ENCODE measurements at regions not wholly inside any gene's neighbourhood (a gene's known extent, or its start where the extent isn't known, plus 50 kb on each side); places are given as distances from the start of the nearest gene placed in this dataset.

DNA sequence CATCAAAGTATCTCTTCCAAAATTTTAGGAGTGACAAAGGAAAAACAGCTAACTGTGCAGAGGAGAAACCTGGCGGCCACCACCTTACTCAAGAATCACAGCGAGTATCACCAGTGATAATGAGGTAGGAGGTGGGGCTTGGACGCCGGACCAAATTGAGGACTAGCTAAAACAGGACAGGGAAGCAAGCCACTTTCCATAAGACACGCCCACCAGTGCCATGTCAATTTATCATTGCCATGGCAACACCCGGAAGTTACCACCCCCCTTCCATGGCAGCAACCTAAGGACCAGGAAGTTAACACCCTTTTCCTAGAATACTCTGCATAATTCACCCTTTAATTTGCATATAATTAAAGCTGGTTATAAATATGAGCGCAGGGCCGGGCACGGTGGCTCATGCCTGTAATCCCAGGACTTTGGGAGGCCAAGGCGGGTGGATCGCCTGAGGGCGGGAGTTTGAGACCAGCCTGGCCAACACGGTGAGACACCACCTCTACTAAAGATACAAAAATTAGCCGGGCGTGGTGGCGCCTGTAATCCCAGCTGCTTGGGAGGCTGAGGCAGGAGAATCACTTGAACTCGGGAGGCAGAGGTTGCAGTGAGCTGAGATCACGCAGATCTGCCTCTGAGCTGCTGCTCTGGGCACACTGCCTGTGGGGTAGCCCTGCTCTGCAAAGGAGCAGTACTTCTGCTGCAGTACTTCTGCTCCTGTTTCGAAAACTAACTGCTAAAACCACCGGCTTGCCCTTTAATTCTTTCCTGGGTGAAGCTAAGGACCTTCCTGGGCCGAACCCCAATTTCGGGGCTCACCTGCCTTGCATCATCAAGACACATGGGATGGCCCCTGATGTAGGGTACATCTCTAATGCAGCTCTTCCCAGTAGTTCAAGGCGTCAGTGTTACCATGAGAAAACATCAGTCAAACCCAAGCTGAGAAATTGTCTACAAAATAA lies 116.7 kb downstream of the HMX1 start:
- TF ChIP-seq POLR2A (IDR thresholded peaks at IDR 0.05) = no peak
- TF ChIP-seq, protein P1, sequence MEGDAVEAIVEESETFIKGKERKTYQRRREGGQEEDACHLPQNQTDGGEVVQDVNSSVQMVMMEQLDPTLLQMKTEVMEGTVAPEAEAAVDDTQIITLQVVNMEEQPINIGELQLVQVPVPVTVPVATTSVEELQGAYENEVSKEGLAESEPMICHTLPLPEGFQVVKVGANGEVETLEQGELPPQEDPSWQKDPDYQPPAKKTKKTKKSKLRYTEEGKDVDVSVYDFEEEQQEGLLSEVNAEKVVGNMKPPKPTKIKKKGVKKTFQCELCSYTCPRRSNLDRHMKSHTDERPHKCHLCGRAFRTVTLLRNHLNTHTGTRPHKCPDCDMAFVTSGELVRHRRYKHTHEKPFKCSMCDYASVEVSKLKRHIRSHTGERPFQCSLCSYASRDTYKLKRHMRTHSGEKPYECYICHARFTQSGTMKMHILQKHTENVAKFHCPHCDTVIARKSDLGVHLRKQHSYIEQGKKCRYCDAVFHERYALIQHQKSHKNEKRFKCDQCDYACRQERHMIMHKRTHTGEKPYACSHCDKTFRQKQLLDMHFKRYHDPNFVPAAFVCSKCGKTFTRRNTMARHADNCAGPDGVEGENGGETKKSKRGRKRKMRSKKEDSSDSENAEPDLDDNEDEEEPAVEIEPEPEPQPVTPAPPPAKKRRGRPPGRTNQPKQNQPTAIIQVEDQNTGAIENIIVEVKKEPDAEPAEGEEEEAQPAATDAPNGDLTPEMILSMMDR (IDR thresholded peaks at IDR 0.05) = no peak
- no peaks in the 10 kb centered on the region for H3K4me1 ChIP-seq
- peak in 2 of 5 donors; percentile 0 to 36 for DNase-seq
- no peaks in the 10 kb centered on the region for H3K36me3 ChIP-seq
- ATAC-seq = no peak
- intact Hi-C loops (cut with DNase I) = no loop called here
- 88 to 91% (median 90%) methylated on average over 23 of the region's 23 CpGs for WGBS, 4 donors
- H3K4me3 ChIP-seq = no peak overlapping the region
- no peak overlapping the region for H3K27ac ChIP-seq
- H3K27me3 ChIP-seq = peaks cover 0 to 3% (median 0%) of the 10 kb centered on the region in 9 donors
- H3K9me3 ChIP-seq = peaks cover 0 to 8% (median 0%) of the 10 kb centered on the region in 12 donors

DNA sequence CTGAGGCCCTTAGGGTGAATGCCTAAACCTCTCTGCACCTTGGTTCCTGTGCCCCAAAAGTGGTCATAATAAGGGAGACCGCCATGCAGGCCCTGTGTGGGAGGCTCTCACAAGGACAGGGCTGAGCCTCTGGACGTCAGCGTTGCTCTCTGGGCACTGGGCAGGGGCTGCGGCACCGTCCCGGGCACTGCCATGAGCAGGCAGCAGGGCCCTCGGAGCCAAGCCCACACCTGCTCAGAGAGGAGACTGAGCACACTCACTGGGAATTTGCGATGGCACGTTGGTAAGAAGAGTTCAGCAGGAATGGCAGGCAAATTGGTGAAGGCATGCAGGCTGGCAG lies 123.4 kb downstream of the HMX1 start:
- H3K36me3 ChIP-seq = no peaks in the 10 kb centered on the region
- ATAC-seq = no peak
- WGBS, 4 donors = 84 to 100% (median 90%) methylated on average over 2 to 9 of the region's 9 CpGs
- H3K27ac ChIP-seq = no peak overlapping the region
- peaks cover 0 to 6% (median 0%) of the 10 kb centered on the region in 12 donors for H3K9me3 ChIP-seq
- peaks cover 0 to 40% (median 4%) of the 10 kb centered on the region in 9 donors for H3K27me3 ChIP-seq
- H3K4me1 ChIP-seq = no peaks in the 10 kb centered on the region
- peak in 2 of 5 donors; percentile 1 to 28 for DNase-seq
- intact Hi-C loops (cut with DNase I) = no loop called here
- TF ChIP-seq, protein P1 (IDR thresholded peaks at IDR 0.05) = no peak
- TF ChIP-seq POLR2A (IDR thresholded peaks at IDR 0.05) = no peak
- H3K4me3 ChIP-seq = no peak overlapping the region

DNA sequence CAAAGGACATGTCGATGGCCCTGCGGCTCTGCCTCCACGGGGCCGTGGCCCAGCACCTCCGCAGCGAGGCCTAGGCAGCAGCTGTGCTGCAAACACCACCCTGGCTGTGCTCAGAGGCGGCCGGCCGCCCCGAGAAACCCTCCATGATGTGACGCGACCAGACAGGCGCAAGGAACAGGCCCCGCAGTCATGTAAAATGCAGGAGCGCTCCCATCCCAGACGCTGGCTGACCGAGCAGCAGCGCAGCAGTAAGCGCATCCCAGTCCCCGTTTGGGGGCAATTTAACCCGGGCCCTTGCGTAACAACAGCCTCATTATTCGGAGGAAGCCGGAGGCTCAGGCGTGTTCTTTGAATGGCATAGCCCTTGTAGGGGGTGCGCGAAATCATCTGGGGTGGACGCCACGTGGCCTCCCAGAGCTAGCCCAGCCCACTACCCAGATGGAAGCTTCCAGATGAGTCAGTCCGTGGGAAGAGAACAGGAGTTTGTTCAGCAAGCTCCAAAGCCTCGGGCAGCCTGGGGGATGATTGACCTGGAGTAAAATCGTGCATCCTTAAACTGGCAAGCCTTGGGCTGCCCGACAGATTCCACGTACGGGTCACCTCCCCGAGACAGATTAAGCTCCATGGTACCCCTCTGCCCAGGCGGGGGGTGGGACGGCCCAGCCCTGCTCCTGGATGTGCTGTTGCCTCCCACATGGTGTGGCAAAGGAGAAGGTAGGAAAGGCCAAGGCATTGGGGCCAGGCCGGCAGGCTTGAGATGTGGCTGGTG lies 124.0 kb downstream of the HMX1 start:
- no peak overlapping the region for H3K4me3 ChIP-seq
- peaks cover 0 to 43% (median 4%) of the 10 kb centered on the region in 9 donors for H3K27me3 ChIP-seq
- DNase-seq (peak in 2 of 5 donors; percentile 2 to 22), ATAC-seq (no peak)
- no peak overlapping the region for H3K27ac ChIP-seq
- H3K4me1 ChIP-seq = no peaks in the 10 kb centered on the region
- H3K9me3 ChIP-seq = peaks cover 0 to 1% (median 0%) of the 10 kb centered on the region in 12 donors
- intact Hi-C loops (cut with DNase I) = no loop called here
- 76 to 81% (median 79%) methylated on average over 31 to 39 of the region's 39 CpGs for WGBS, 4 donors
- no peaks in the 10 kb centered on the region for H3K36me3 ChIP-seq
- no peak for TF ChIP-seq POLR2A (IDR thresholded peaks at IDR 0.05)
- TF ChIP-seq, protein P1 (IDR thresholded peaks at IDR 0.05) = no peak
